HEK293 (cell line): ENCODE measurements at regions not wholly inside any gene's neighbourhood (a gene's known extent, or its start where the extent isn't known, plus 50 kb on each side); places are given as distances from the start of the nearest gene placed in this dataset.
A peak's percentile ranks its signal among the peaks of the same experiment; 100 is the strongest.

Experiments used
- CTCF ChIA-PET: fragments of 350-600 bp; formaldehyde crosslinking; extraction: SDS; loops from one replicate; lab custom pipeline; 2021; ENCODE audit warnings: antibody characterized with exemption; lab: Yijun Ruan, JAX
- POLR2A ChIA-PET: fragments of 300-600 bp; formaldehyde crosslinking; extraction: SDS; loops from one replicate; lab custom pipeline; 2020; ENCODE audit warnings: antibody characterized with exemption, inconsistent platforms; lab: Yijun Ruan, JAX
- H3K27ac ChIP-seq: fragments of 200-500 bp; sonication (Bioruptor generic); 2 replicates; pipeline ENCODE4 v1.5.1; 2014; ENCODE audit warnings: low read depth, low read length, control low read depth, inconsistent platforms; ENCODE audit errors: extremely low read depth
- H3K36me3 ChIP-seq, 2 experiments: fragments of 200-500 bp in 1 of 2; sonication (Bioruptor generic) in 1 of 2; 1 replicate in 1 of 2; 2 replicates in 1 of 2; pipeline ENCODE4 v1.5.1; 2014 to 2017; ENCODE audit warnings: inconsistent platforms in 2 of 2, low read length in 2 of 2; ENCODE audit not compliant: control insufficient read depth in 2 of 2, insufficient read depth in 1 of 2
- H3K4me1 ChIP-seq: fragments of 200-500 bp; sonication (Bioruptor generic); 2 replicates; pipeline ENCODE4 v1.5.1; 2014; ENCODE audit warnings: mild to moderate bottlenecking, low read length, inconsistent platforms; ENCODE audit not compliant: control insufficient read depth, insufficient read depth
- H3K4me3 ChIP-seq: 2 replicates; pipeline ENCODE4 v1.5.1; 2011; ENCODE audit warnings: low read depth, mild to moderate bottlenecking, control low read depth, low read length, moderate library complexity
- H3K9me3 ChIP-seq: fragments of 200-500 bp; sonication (Bioruptor generic); 2 replicates; pipeline ENCODE4 v1.5.1; 2014; ENCODE audit warnings: low read depth, low read length, inconsistent platforms; ENCODE audit not compliant: control insufficient read depth, insufficient read depth
- MYNN ChIP-seq: fragments of 450-650 bp; formaldehyde crosslinking; IDR thresholded peaks from 2 replicates; pipeline ENCODE4 v1.5.1; 2016; ENCODE audit warnings: missing biosample characterization, missing genetic modification characterization, borderline replicate concordance
- RBAK ChIP-seq: fragments of 450-650 bp; formaldehyde crosslinking; IDR thresholded peaks from 2 replicates; pipeline ENCODE4 v1.5.1; 2016; ENCODE audit warnings: missing biosample characterization, missing genetic modification characterization
- SETDB1 ChIP-seq: IDR thresholded peaks from one replicate; pipeline ENCODE4 v1.6.1; 2017; ENCODE audit warnings: mild to moderate bottlenecking, low read length, moderate library complexity, mixed read lengths; ENCODE audit not compliant: insufficient read length
- YY2 ChIP-seq: fragments of 450-650 bp; formaldehyde crosslinking; IDR thresholded peaks from 2 replicates; pipeline ENCODE4 v1.5.1; 2016; ENCODE audit warnings: missing biosample characterization, missing genetic modification characterization
- ZBTB17 ChIP-seq: fragments of 450-650 bp; formaldehyde crosslinking; IDR thresholded peaks from 2 replicates; pipeline ENCODE4 v1.5.1; 2016; ENCODE audit warnings: missing biosample characterization, missing genetic modification characterization
- ZBTB49 ChIP-seq: fragments of 450-650 bp; formaldehyde crosslinking; IDR thresholded peaks from 2 replicates; pipeline ENCODE4 v1.5.1; 2016; ENCODE audit warnings: missing biosample characterization, missing genetic modification characterization, low read depth
- ZFHX2 ChIP-seq: fragments of 450-650 bp; formaldehyde crosslinking; conservative IDR thresholded peaks from 2 replicates; pipeline ENCODE4 v1.5.1; 2016; ENCODE audit warnings: missing biosample characterization, missing genetic modification characterization
- ZNF121 ChIP-seq: fragments of 450-650 bp; formaldehyde crosslinking; IDR thresholded peaks from 2 replicates; pipeline ENCODE4 v1.5.1; 2016; ENCODE audit warnings: missing biosample characterization, missing genetic modification characterization
- ZNF157 ChIP-seq: fragments of 450-650 bp; formaldehyde crosslinking; IDR thresholded peaks from 2 replicates; pipeline ENCODE4 v1.5.1; 2016; ENCODE audit warnings: missing biosample characterization, missing genetic modification characterization
- ZNF169 ChIP-seq: fragments of 450-650 bp; formaldehyde crosslinking; IDR thresholded peaks from 2 replicates; pipeline ENCODE4 v1.5.1; 2016; ENCODE audit warnings: missing biosample characterization, missing genetic modification characterization
- ZNF184 ChIP-seq: fragments of 450-650 bp; IDR thresholded peaks from 2 replicates; pipeline ENCODE4 v1.5.1; 2018; ENCODE audit warnings: missing biosample characterization, mild to moderate bottlenecking, missing genetic modification characterization
- ZNF211 ChIP-seq: fragments of 450-650 bp; formaldehyde crosslinking; IDR thresholded peaks from 2 replicates; pipeline ENCODE4 v1.5.1; 2016; ENCODE audit warnings: low read depth, missing biosample characterization, missing genetic modification characterization
- ZNF37A ChIP-seq: fragments of 450-650 bp; IDR thresholded peaks from 2 replicates; pipeline ENCODE4 v1.5.1; 2018; ENCODE audit warnings: missing biosample characterization, missing genetic modification characterization
- ZNF391 ChIP-seq: fragments of 450-650 bp; formaldehyde crosslinking; IDR thresholded peaks from 2 replicates; pipeline ENCODE4 v1.5.1; 2016; ENCODE audit warnings: low read depth, missing biosample characterization, missing genetic modification characterization, borderline replicate concordance
- ZNF394 ChIP-seq: fragments of 450-650 bp; formaldehyde crosslinking; IDR thresholded peaks from 2 replicates; pipeline ENCODE4 v1.5.1; 2016; ENCODE audit warnings: missing biosample characterization, missing genetic modification characterization, mild to moderate bottlenecking, moderate library complexity, borderline replicate concordance
- ZNF449 ChIP-seq: fragments of 450-650 bp; formaldehyde crosslinking; IDR thresholded peaks from 2 replicates; pipeline ENCODE4 v1.5.1; 2017; ENCODE audit warnings: missing biosample characterization, mild to moderate bottlenecking, missing genetic modification characterization, moderate library complexity
- ZNF510 ChIP-seq: fragments of 450-650 bp; formaldehyde crosslinking; IDR thresholded peaks from 2 replicates; pipeline ENCODE4 v1.5.1; 2018; ENCODE audit warnings: mild to moderate bottlenecking, missing genetic modification characterization, missing biosample characterization; ENCODE audit not compliant: insufficient replicate concordance
- ZNF623 ChIP-seq: fragments of 450-650 bp; formaldehyde crosslinking; IDR thresholded peaks from 2 replicates; pipeline ENCODE4 v1.5.1; 2016; ENCODE audit warnings: missing biosample characterization, missing genetic modification characterization
- ZNF626 ChIP-seq: fragments of 450-650 bp; sonication (Bioruptor Pico); formaldehyde crosslinking; IDR thresholded peaks from 2 replicates; pipeline ENCODE4 v1.5.1; 2018; ENCODE audit warnings: missing biosample characterization, missing genetic modification characterization, inconsistent platforms
- ZNF785 ChIP-seq: fragments of 450-650 bp; formaldehyde crosslinking; IDR thresholded peaks from 2 replicates; pipeline ENCODE4 v1.5.1; 2016; ENCODE audit warnings: missing biosample characterization, missing genetic modification characterization
- ZNF830 ChIP-seq: fragments of 450-650 bp; IDR thresholded peaks from 2 replicates; pipeline ENCODE4 v1.5.0; 2018; ENCODE audit warnings: missing biosample characterization, missing genetic modification characterization, low read depth, mild to moderate bottlenecking, moderate library complexity
- TF ChIP-seq, protein P1 (sequence below): fragments of 450-650 bp; formaldehyde crosslinking; IDR thresholded peaks from 2 replicates; pipeline ENCODE4 v1.5.1; 2016; ENCODE audit warnings: missing biosample characterization, missing genetic modification characterization
- TF ChIP-seq, protein P2 (sequence below): fragments of 450-650 bp; formaldehyde crosslinking; IDR thresholded peaks from 2 replicates; pipeline ENCODE4 v1.5.1; 2016; ENCODE audit warnings: missing biosample characterization, missing genetic modification characterization

DNA sequence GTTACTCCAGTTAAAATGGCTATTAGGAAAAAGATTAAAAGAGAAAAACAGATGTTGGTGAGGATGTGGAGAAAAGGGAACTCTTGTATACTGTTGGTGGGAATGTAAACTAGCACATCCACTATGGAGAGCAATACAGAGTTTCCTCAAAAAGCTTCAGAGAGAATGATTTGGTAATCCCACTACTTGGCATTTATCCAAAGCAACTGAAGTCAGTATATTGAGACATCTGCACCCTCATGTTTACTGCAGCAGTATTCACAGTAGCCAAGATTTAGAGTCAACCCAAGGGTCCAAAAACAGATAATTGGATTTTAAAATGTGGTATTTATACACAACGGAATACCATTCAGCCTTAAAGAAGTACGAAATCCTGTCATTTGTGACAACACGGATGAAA, 469.5 kb downstream of the QKI start:
- H3K4me3 ChIP-seq = no peak overlapping the region
- H3K9me3 ChIP-seq = no peaks in the 10 kb centered on the region
- H3K4me1 ChIP-seq = no peaks in the 10 kb centered on the region
- POLR2A ChIA-PET = no interaction called here
- CTCF ChIA-PET = interaction anchor here (0.7 kb wide), 1 partner anchor 1029 kb away, joined by 4 read pairs; no protein-coding TSS in a partner anchor
- no peaks in the 10 kb centered on the region for H3K36me3 ChIP-seq
- no peak overlapping the region for H3K27ac ChIP-seq
- no peak for TF ChIP-seq ZFHX2 (tag by site-specific recombination)
- no peak for TF ChIP-seq YY2 (tag by site-specific recombination)
- no peak for TF ChIP-seq MYNN (tag by site-specific recombination)
- TF ChIP-seq ZNF121 = no peak
- TF ChIP-seq ZNF785 (tag by site-specific recombination) = no peak
- no peak for TF ChIP-seq ZNF37A (tag by site-specific recombination)
- TF ChIP-seq ZNF830 (tag by site-specific recombination) = no peak
- no peak for TF ChIP-seq ZNF626
- TF ChIP-seq ZNF394 = no peak
- no peak for TF ChIP-seq ZNF391 (tag by site-specific recombination)
- no peak for TF ChIP-seq ZBTB49 (tag by site-specific recombination)
- TF ChIP-seq ZNF211 (tag by site-specific recombination) = no peak
- TF ChIP-seq, protein P1, sequence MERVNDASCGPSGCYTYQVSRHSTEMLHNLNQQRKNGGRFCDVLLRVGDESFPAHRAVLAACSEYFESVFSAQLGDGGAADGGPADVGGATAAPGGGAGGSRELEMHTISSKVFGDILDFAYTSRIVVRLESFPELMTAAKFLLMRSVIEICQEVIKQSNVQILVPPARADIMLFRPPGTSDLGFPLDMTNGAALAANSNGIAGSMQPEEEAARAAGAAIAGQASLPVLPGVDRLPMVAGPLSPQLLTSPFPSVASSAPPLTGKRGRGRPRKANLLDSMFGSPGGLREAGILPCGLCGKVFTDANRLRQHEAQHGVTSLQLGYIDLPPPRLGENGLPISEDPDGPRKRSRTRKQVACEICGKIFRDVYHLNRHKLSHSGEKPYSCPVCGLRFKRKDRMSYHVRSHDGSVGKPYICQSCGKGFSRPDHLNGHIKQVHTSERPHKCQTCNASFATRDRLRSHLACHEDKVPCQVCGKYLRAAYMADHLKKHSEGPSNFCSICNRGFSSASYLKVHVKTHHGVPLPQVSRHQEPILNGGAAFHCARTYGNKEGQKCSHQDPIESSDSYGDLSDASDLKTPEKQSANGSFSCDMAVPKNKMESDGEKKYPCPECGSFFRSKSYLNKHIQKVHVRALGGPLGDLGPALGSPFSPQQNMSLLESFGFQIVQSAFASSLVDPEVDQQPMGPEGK = no peak
- TF ChIP-seq ZNF169 (tag by site-specific recombination) = no peak
- no peak for TF ChIP-seq ZBTB17 (tag by site-specific recombination)
- TF ChIP-seq RBAK (tag by site-specific recombination) = no peak
- TF ChIP-seq, all 188 proteins: peak for 0

GRCh38 chr6:163878698-163879097, 464.2 kb downstream of the QKI start:
- no peak overlapping the region for H3K27ac ChIP-seq
- TF ChIP-seq SETDB1 (peak; percentile 51), ZNF394 (no peak)
- CTCF ChIA-PET = no interaction called here
- no peak overlapping the region for H3K4me3 ChIP-seq
- H3K9me3 ChIP-seq = no peaks in the 10 kb centered on the region
- H3K4me1 ChIP-seq = no peaks in the 10 kb centered on the region
- POLR2A ChIA-PET = no interaction called here
- no peaks in the 10 kb centered on the region for H3K36me3 ChIP-seq

DNA sequence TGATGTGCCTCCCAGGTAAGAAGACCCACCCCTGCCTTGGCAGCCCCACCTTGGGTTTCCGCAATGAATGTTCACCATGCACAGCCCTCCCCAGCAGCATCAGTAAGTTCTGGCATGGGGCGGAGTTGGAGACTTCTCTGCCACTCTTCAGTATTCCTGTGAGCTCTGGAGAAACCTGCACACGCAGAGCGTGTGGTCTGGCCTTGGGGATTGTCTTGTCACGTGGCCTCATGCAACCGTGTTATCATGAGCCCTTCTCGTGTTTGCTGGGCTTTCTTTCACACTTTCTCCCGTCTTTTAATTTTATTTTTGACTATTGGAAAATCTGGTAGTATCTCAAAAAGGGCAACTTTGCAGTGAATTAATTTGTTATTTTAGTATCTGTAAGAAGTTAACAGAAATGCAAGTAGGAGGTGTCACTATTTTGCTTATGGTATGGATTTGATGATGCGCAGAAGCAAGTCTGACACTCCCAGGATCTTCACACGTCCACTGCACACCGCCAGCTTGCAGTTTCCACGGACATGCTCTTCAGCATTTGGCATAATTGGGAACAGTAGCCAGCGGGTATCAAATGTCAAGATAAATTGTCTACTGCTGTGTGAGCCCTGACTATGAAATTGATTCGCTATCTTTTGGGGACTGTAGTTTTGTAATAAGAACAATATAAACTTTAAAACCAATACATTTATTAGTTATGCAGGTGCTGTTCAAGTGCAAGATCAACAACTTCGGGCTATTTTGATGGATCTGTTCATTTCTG, 463.5 kb downstream of the QKI start:
- ChIA-PET POLR2A (no interaction called here), CTCF (no interaction called here)
- no peaks in the 10 kb centered on the region for H3K36me3 ChIP-seq
- H3K4me1 ChIP-seq = no peaks in the 10 kb centered on the region
- H3K4me3 ChIP-seq = no peak overlapping the region
- H3K9me3 ChIP-seq = no peaks in the 10 kb centered on the region
- H3K27ac ChIP-seq = no peak overlapping the region
- TF ChIP-seq ZNF184 (tag by site-specific recombination) (no peak), ZNF623 (tag by site-specific recombination) (no peak), ZNF510 (no peak), ZNF121 (no peak), ZNF449 (tag by site-specific recombination) (no peak), ZNF157 (tag by site-specific recombination) (no peak)
- TF ChIP-seq, protein P2, sequence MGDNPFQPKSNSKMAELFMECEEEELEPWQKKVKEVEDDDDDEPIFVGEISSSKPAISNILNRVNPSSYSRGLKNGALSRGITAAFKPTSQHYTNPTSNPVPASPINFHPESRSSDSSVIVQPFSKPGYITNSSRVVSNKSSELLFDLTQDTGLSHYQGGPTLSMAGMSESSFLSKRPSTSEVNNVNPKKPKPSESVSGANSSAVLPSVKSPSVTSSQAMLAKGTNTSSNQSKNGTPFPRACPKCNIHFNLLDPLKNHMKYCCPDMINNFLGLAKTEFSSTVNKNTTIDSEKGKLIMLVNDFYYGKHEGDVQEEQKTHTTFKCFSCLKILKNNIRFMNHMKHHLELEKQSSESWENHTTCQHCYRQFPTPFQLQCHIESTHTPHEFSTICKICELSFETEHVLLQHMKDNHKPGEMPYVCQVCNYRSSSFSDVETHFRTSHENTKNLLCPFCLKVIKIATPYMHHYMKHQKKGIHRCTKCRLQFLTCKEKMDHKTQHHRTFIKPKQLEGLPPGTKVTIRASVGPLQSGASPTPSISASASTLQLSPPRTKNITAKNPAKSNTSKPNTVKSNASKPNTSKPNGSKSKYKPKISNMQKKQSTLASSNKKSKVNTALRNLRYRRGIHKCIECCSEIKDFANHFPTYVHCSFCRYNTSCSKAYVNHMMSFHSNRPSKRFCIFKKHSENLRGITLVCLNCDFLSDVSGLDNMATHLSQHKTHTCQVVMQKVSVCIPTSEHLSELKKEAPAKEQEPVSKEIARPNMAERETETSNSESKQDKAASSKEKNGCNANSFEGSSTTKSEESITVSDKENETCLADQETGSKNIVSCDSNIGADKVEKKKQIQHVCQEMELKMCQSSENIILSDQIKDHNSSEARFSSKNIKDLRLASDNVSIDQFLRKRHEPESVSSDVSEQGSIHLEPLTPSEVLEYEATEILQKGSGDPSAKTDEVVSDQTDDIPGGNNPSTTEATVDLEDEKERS (tag by site-specific recombination) = no peak
